GM23248 (cell line): ENCODE measurements at regions not wholly inside any gene's neighbourhood (a gene's known extent, or its start where the extent isn't known, plus 50 kb on each side); places are given as distances from the start of the nearest gene placed in this dataset.
A peak's percentile ranks its signal among the peaks of the same experiment; 100 is the strongest.

ENCODE experiments used
- DNase-seq: peaks from one replicate; pipeline ENCODE4 v3.0.0-alpha.2; 2015
- H2AFZ ChIP-seq: fragments of 200-600 bp; sonication (generic); 2 replicates; pipeline ENCODE4 v1.6.1; 2016; ENCODE audit warnings: antibody characterized with exemption
- H3F3A ChIP-seq: fragments of 200-600 bp; sonication (generic); 2 replicates; pipeline ENCODE4 v1.6.1; 2016; ENCODE audit warnings: mild to moderate bottlenecking, antibody characterized with exemption, mixed run types; ENCODE audit not compliant: insufficient read depth
- H3K27ac ChIP-seq: fragments of 200-600 bp; sonication (generic); 2 replicates; pipeline ENCODE4 v1.5.1; 2016; ENCODE audit warnings: mild to moderate bottlenecking
- H3K27me3 ChIP-seq: fragments of 200-600 bp; sonication (generic); replicated peaks from 2 replicates; pipeline ENCODE4 v1.6.1; 2016; ENCODE audit warnings: mild to moderate bottlenecking; ENCODE audit not compliant: insufficient read depth
- H3K36me3 ChIP-seq: fragments of 200-600 bp; sonication (generic); 2 replicates; pipeline ENCODE4 v1.6.1; 2016; ENCODE audit warnings: low read depth, mild to moderate bottlenecking
- H3K4me1 ChIP-seq: fragments of 200-600 bp; sonication (generic); 2 replicates; pipeline ENCODE4 v1.6.1; 2016; ENCODE audit warnings: mild to moderate bottlenecking; ENCODE audit not compliant: insufficient read depth
- H3K4me2 ChIP-seq: fragments of 200-600 bp; sonication (generic); one replicate; pipeline ENCODE4 v1.6.1; 2016; ENCODE audit warnings: mild to moderate bottlenecking; ENCODE audit not compliant: unreplicated experiment
- H3K4me3 ChIP-seq: fragments of 200-600 bp; sonication (generic); 2 replicates; pipeline ENCODE4 v1.5.1; 2016; ENCODE audit warnings: mild to moderate bottlenecking
- H3K79me2 ChIP-seq: fragments of 200-600 bp; sonication (generic); 2 replicates; pipeline ENCODE4 v1.6.1; 2016; ENCODE audit warnings: mild to moderate bottlenecking; ENCODE audit not compliant: insufficient read depth
- H3K9ac ChIP-seq: fragments of 200-600 bp; sonication (generic); 2 replicates; pipeline ENCODE4 v1.6.1; 2016; ENCODE audit warnings: mild to moderate bottlenecking
- H3K9me2 ChIP-seq: fragments of 200-600 bp; sonication (generic); 2 replicates; pipeline ENCODE4 v1.6.1; 2016; ENCODE audit warnings: mixed run types, mild to moderate bottlenecking, moderate library complexity; ENCODE audit not compliant: insufficient read depth
- H3K9me3 ChIP-seq: fragments of 200-600 bp; sonication (generic); one replicate; pipeline ENCODE4 v1.6.1; 2017; ENCODE audit warnings: low read depth
- H4K20me1 ChIP-seq: fragments of 200-600 bp; sonication (generic); 2 replicates; pipeline ENCODE4 v1.6.0; 2016; ENCODE audit not compliant: insufficient read depth
- EZH2 ChIP-seq: fragments of 200-600 bp; sonication (generic); IDR thresholded peaks from 2 replicates; pipeline ENCODE4 v1.6.1; 2018; ENCODE audit warnings: antibody characterized with exemption, mild to moderate bottlenecking; ENCODE audit not compliant: insufficient read depth, poor library complexity, severe bottlenecking
- EZH2phosphoT487 ChIP-seq: fragments of 200-600 bp; sonication (generic); IDR thresholded peaks from 2 replicates; pipeline ENCODE4 v1.6.1; 2018; ENCODE audit warnings: antibody characterized with exemption, moderate library complexity, mild to moderate bottlenecking, low read depth; ENCODE audit not compliant: insufficient read depth
- WGBS, 2 experiments: methylation state at CpG; one replicate each; pipeline ENCODE4 v1.1.6; 2015 to 2017; ENCODE audit warnings: low lambda C conversion rate in 2 of 2, low coverage in 1 of 2; ENCODE audit errors: missing lambda C conversion rate in 2 of 2; 5-methylcytosine and 5-hydroxymethylcytosine counted together
- in situ Hi-C: fragments of 300-500 bp; cut with MboI; formaldehyde crosslinking; loops from 2 replicates; pipeline ENCODE4 v1.15.0; 2020

DNA sequence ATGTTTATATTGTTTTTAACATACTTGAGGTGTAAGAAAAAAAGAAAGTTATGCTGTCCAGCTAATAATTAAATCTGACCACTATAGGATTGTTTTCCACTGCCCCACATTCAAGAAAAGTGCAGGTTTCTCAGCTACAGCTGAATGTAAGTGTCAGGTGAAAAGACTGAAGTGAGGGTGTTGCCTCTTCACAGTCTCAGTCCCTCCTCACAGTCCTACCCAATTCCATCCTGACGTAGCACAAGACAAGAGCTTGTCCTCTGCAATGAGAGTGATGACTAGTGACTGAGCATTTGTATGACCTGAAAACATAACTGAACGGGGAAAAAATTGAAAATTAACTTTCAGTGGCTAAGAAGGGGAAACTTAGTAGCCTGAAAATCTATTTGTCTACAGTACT is 1039.5 kb downstream of the ADGRL2 start:
- no peaks in the 10 kb centered on the region for H3K9me2 ChIP-seq
- no peak overlapping the region for H2AFZ ChIP-seq
- peaks cover 17% of the 10 kb centered on the region for H3F3A ChIP-seq
- H3K9me3 ChIP-seq, result no peaks in the 10 kb centered on the region
- WGBS, 2 experiments, result 60 to 72% methylated on average over 2 of the region's 2 CpGs
- H3K9ac ChIP-seq, result no peak overlapping the region
- no peak overlapping the region for H3K27ac ChIP-seq
- H3K27me3 ChIP-seq, result no peaks in the 10 kb centered on the region
- no peak overlapping the region for H3K4me3 ChIP-seq
- no peaks in the 10 kb centered on the region for H3K79me2 ChIP-seq
- DNase-seq, result no peak
- peaks cover 19% of the 10 kb centered on the region for H3K4me1 ChIP-seq
- in situ Hi-C loops, result no loop called here
- H4K20me1 ChIP-seq, result no peaks in the 10 kb centered on the region
- no peaks in the 10 kb centered on the region for H3K36me3 ChIP-seq
- no peak overlapping the region for H3K4me2 ChIP-seq
- TF ChIP-seq EZH2, result no peak
- TF ChIP-seq EZH2phosphoT487, result no peak

DNA sequence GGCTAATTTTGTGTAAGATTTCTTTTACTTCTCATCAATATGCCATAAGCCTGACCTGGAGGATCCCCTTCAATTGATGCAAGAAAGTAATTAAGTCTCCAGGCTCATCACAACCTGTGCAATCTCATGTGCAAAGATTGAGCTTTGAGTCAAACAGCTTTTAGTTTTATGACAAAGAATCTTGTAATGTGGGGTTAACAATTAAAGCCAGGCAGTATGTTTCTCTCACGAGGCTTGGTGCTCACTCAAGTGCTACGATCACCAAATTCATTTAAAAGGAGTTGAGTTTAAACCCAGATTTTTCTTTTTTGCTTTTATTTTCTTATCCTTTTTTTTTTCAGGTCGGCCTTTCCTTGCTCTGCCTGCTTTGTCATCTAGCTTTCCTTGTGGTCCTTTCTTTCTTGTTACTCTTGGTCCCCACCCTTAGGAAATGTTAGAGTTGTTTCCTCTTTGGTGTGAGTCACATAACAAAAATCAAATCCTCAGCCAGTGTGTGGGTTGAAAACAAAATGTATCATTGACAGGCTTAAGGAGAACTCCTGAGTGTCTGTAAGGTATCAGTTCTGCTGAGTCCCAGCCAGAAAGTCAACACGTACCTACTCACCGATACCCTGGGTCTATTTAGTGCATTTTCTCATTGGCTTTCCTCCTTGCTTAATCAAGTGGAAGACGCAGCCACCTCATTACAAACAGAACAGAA is 1037.2 kb downstream of the ADGRL2 start:
- Histone ChIP-seq H3K4me1 (peaks cover 19% of the 10 kb centered on the region), H2AFZ (peak overlapping the region; percentile 77), H3K4me2 (peak overlapping the region; percentile 74), H3F3A (peaks cover 17% of the 10 kb centered on the region), H3K9me2 (no peaks in the 10 kb centered on the region), H3K79me2 (no peaks in the 10 kb centered on the region), H3K4me3 (peak overlapping the region; percentile 56), H3K36me3 (no peaks in the 10 kb centered on the region), H4K20me1 (no peaks in the 10 kb centered on the region), H3K27ac (peak overlapping the region; percentile 40), H3K9ac (peak overlapping the region; percentile 26; the same call in 1 of the 2 replicates), H3K9me3 (no peaks in the 10 kb centered on the region), H3K27me3 (no peaks in the 10 kb centered on the region)
- DNase-seq, result peak; percentile 72
- WGBS, 2 experiments, result 16 to 23% methylated on average over 6 of the region's 6 CpGs
- no peak for TF ChIP-seq EZH2
- TF ChIP-seq EZH2phosphoT487, result no peak
- in situ Hi-C loops, result no loop called here

DNA sequence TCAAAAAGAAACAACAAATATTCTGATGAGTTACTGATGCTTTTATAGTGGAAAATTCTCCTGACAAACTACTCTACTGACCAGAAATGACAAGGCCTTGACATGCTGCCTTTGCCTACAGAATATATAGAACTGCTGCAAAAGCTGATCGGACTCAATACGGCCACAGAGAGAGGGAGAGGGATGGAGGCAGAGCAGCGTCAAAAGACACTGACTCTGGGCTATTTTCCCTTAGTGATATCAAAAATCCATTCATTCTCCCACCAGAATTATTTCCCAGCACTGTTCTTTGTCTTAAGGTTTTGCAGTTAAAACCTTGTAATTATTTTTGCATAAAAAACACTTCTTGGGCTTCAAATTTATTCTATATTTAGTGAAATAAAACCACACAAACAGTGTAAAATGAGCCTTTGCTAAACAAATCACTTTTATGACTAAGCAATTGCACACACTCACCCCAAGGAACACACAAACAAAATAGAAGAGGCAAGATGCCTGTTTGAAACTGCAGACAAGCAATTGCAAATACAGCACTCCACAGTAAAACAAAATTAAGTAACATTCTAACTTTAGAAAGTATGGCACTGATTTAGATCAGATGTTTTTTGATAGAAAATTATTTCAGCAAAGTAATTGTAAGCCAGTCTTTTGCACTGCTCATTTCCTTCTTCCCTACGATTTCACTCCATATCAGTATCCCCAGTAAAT is 1036.4 kb downstream of the ADGRL2 start:
- Histone ChIP-seq H3K9me2 (no peaks in the 10 kb centered on the region), H3K4me1 (peaks cover 19% of the 10 kb centered on the region), H3F3A (peaks cover 17% of the 10 kb centered on the region), H3K4me3 (0 out of 2 replicates have a peak overlapping the region, but pooled peaks have one; percentile 56), H3K27me3 (no peaks in the 10 kb centered on the region), H3K4me2 (peak overlapping the region; percentile 74), H3K9ac (no peak overlapping the region), H4K20me1 (no peaks in the 10 kb centered on the region), H3K79me2 (no peaks in the 10 kb centered on the region), H3K36me3 (no peaks in the 10 kb centered on the region), H3K9me3 (no peaks in the 10 kb centered on the region), H3K27ac (peak overlapping the region; percentile 40), H2AFZ (peak overlapping the region; percentile 77)
- in situ Hi-C loops, result no loop called here
- TF ChIP-seq EZH2 (no peak), EZH2phosphoT487 (no peak)
- DNase-seq, result peak; percentile 15
- WGBS, 2 experiments, result 36 to 43% methylated on average over 4 of the region's 4 CpGs

DNA sequence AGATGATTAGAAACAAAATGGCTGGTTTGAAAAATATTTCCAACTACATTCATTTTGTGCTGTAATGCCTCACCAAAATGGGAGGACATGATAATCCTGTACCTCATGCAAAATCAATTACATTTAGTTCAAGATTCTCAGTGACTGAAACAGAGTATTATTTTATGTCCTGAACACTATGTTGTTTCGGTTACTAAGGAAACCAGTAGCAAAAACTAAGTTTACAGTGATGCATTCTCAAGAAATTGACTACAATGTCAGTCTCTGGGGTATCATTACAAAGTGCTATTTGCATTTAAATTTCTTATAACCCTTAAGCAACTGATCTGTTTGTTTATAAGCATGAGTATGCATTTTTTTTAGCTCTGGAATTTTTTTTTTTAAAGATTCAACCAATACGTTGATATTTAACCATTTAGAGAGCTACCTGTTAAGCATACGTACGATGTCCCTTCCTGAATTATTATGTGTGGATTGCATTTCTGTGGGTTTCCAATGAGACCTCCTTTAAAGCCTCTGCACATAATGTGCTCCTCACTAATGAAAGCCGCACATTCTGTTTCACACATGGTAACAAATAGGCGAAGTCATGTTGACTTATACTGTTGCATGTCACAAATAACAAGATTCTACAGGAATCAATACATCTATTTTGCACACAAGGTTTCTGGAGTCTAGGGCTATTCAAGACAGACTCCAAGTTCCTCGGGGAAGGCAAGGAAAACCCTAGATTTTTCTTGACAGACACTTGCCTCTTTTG is 1035.7 kb downstream of the ADGRL2 start:
- no peak overlapping the region for H3K27ac ChIP-seq
- H3K36me3 ChIP-seq, result no peaks in the 10 kb centered on the region
- WGBS, 2 experiments, result 42 to 45% methylated on average over 7 of the region's 7 CpGs
- H3K9me3 ChIP-seq, result no peaks in the 10 kb centered on the region
- H3K27me3 ChIP-seq, result no peaks in the 10 kb centered on the region
- H3K79me2 ChIP-seq, result no peaks in the 10 kb centered on the region
- H3F3A ChIP-seq, result peaks cover 17% of the 10 kb centered on the region
- TF ChIP-seq EZH2 (no peak), EZH2phosphoT487 (no peak)
- DNase-seq, result peak; percentile 14
- peak overlapping the region; percentile 43; the same call in 1 of the 2 replicates for H2AFZ ChIP-seq
- no peak overlapping the region for H3K9ac ChIP-seq
- H4K20me1 ChIP-seq, result no peaks in the 10 kb centered on the region
- H3K4me3 ChIP-seq, result no peak overlapping the region
- peaks cover 19% of the 10 kb centered on the region for H3K4me1 ChIP-seq
- no peaks in the 10 kb centered on the region for H3K9me2 ChIP-seq
- in situ Hi-C loops, result no loop called here
- H3K4me2 ChIP-seq, result peak overlapping the region; percentile 74
